ENCODE measurements at regions not wholly inside any gene's neighbourhood (a gene's known extent, or its start where the extent isn't known, plus 50 kb on each side); places are given as distances from the start of the nearest gene placed in this dataset.

DNA sequence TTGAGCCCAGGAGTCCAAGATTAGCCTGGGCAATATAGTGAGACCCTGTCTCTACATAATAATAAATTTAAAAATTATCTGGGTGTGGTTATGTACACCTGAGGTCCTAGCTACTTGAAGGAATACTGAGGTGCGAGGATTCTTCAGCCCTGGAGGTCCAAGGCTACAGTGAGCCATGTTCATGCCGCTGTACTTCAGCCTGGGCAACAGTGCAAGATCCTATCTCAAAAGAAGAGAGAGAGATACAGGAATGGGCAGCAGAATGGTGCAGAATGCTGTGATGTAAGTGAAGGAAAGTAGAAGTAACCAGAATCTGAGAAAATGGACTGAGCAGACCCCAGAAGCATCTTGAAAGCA, 62.7 kb upstream of the EXOC4 start:
- no peak for DNase-seq (ENCODE audit: low read depth in 4 of 4, low spot score in 3 of 4)

DNA sequence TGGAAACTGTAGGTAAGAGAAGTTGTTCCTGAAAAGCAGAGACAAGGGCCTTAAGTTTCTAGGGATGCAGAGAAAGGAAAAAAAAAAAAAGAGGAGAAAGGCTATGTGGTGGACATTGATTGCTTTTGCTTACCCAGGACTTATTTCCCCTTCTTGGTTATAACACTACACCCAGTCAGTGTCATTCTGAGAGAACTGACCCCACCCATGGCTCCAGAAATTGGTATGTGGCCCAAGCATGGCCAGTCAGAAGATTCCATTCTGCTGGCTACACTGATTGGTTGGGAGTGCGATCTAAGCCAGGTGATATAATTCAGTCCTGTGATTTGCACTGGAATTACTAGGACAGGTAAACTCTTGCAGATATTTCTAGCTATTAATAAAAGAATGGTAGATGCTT, 62.2 kb upstream of the EXOC4 start:
- no peak for DNase-seq (ENCODE audit: low read depth in 4 of 4, low spot score in 3 of 4)

DNA sequence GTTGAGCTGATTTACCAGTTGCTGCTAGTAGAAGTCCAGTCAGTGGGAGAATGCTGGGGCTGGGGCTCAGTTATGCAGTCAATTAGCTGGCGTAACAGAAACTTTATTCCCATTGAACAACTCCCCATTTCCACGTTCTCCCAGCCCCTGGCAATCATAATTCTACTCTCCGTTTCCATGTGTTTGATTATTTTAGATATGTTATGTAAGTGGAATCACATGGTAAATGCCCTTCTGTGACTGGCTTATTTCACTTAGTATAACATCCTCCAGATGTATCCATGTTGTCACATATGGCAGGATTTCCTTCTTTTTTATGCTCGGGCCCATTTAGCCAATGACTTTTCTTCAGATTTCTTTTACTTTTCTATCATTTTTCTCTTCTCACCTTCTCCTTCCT, 61.1 kb upstream of the EXOC4 start:
- no peak for DNase-seq (ENCODE audit: low read depth in 4 of 4, low spot score in 3 of 4)

DNA sequence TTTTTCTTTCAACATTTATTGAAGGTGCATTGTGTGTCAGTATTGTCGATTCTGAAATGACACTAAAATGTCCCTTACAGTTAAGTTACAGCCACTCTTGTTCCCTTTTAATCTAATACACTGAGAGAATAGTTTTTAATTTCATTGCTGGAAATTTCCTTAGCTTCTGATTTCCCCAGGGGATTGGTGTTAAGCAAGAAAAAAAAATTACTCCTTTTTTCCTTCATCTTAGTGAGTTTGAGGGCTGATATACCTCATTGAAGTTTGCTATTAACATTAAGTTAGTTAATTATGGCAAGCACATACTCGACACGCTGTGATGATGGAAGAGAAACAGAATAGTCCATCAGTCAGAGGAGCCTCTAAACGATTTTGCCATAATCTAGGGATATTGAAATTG, 57.0 kb upstream of the EXOC4 start:
- DNase-seq (ENCODE audit: low read depth in 4 of 4, low spot score in 3 of 4): no peak

DNA sequence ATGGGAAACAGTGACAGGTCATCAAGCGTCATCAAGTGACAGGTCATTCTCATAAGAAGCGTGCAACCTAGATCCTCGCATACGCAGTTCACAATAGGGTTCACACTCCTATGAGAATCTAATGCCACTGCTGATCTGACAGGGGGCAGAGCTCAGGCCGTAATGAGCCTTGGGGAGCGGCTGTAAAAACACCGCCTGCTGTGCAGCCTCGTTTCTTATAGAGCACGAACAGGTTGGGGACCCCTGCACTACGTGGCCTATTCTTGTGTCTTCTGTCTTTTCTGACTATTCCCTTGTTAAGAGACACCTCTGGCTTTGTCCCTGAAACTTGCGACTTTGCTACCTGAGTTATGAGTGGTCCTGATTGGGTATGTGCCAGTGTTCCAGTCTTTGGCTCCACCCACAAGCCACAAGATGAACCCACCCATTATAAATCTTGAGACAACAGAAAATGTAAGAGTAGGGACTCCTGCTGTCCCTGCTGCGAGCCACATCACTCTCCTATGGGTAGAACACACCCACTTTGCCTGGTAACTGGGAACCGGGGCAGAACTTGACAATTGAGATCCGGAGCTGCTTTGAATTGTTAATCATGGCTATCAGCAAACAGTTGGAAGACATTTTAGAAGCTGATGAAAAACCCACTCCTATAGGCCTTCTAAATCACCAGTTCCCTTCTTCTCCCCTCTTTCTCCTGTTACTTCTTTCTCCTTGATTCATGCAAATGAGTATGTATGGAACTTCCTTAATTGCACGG, 55.8 kb upstream of the EXOC4 start:
- no peak for DNase-seq (ENCODE audit: low read depth in 4 of 4, low spot score in 3 of 4)

DNA sequence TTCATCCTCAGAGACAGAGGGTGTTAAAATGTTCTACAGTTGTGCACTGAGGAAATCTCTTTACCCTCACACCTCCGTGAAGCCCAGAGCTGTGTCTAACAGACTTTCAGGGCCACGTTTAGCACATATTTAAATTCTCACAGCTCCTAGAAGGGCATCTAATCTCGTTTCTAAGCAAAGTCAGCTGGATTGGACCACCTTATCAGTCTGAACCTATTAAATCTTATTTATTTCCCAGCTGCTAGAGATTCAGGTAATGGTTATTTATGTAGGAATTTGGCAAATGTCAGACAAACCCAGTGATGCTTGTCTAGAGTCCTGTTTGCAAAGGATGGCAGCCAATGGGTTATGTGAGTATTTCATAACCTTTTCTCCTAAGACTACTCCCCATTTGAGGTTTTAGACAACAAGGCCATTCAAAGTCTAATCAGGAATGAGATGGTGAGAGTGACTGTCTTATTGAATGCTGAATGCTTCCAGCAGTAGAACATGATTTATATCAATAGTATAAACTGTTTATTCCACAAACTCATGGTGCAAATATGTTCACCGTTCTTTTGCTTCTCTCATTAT, 54.8 kb upstream of the EXOC4 start:
- no peak for DNase-seq (ENCODE audit: low read depth in 4 of 4, low spot score in 3 of 4)

DNA sequence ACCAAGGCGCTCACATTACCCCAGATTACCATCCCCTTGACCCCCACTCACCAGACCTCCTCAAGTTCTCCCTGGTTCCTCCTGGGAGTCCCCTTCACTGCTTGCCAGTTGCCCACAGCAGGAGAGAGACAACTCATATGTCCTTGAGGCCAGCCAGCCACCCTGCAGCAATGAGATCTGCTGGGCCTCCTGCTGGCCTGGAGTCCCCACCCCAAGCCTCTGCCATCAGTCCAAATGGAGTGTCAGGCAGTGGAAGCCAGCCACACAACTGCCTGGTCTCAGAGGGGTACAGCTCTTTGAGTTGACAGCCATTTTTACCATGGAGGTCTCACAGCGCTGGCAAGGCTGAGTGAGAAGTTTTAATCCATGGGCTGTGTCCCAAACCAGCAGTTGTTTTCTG, 53.0 kb upstream of the EXOC4 start:
- no peak for DNase-seq (ENCODE audit: low read depth in 4 of 4, low spot score in 3 of 4)

DNA sequence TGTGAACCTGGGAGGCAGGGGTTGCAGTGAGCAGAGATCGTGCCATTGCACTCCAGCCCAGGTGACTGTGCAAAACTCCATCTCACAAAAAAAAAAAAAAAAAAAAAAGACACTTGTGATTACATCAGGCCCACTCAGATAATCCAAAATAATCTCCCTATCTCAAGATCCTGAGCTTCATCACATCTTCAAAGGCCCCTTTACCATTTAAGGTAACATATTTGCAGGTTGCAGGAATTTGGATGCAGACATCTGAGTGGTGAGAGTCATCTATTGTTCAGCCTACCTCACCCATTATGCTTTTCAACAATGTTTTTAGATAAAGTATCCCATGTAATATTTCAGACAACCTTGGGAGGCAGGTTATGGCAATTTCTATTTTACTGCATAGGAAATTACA, 51.4 kb upstream of the EXOC4 start:
- DNase-seq (ENCODE audit: low read depth in 4 of 4, low spot score in 3 of 4): no peak

DNA sequence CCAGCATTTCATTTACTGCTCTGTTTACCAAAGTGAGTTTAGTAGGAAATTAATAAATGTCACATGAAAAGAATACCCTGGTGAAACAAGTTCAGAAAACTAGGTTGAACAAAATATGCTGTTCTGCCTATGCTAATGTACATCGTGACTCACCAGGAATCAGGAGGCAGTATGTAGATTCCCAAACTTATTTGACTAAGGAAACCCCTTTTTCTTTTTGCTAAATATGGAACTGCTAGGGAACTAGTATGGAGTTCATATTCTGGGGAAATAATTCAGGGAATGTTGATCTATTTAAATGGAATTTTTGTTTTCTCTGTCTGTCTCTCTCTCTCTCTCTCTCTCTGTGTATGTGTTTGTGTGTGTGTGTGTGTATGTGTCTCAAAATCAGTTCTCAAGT, 49.9 kb upstream of the EXOC4 start:
- no peak for DNase-seq (ENCODE audit: low read depth in 4 of 4, low spot score in 3 of 4)

Data from left renal pelvis (tissue), 4 donors.